ENCODE measurements at regions not wholly inside any gene's neighbourhood (a gene's known extent, or its start where the extent isn't known, plus 50 kb on each side); places are given as distances from the start of the nearest gene placed in this dataset.
A peak's percentile ranks its signal among the peaks of the same experiment; 100 is the strongest.

GRCh38 chr10:90432866-90433265, 425.0 kb downstream of the HTR7 start:
- Histone ChIP-seq H3K4me3 (ENCODE audit: low read length) (no peak overlapping the region), H3K27ac (ENCODE audit: low read length) (no peak overlapping the region), H3K9me3 (replicated peaks; ENCODE audit: control insufficient read depth, low read depth, low read length) (no peaks in the 10 kb centered on the region), H3K27me3 (ENCODE audit: control insufficient read depth, insufficient read depth, low read length) (no peaks in the 10 kb centered on the region), H3K4me1 (ENCODE audit: control insufficient read depth, insufficient read depth, low read length) (no peaks in the 10 kb centered on the region), H3K36me3 (ENCODE audit: control insufficient read depth, insufficient read depth, low read length) (no peaks in the 10 kb centered on the region)
- no peak for DNase-seq

- H3K27me3 ChIP-seq (ENCODE audit: control insufficient read depth, insufficient read depth, low read length) = no peaks in the 10 kb centered on the region
- no peaks in the 10 kb centered on the region for H3K4me1 ChIP-seq (ENCODE audit: control insufficient read depth, insufficient read depth, low read length)
- no peak for DNase-seq
- H3K27ac ChIP-seq (ENCODE audit: low read length) = no peak overlapping the region
- H3K4me3 ChIP-seq (ENCODE audit: low read length) = no peak overlapping the region
- H3K9me3 ChIP-seq (replicated peaks; ENCODE audit: control insufficient read depth, low read depth, low read length) = no peaks in the 10 kb centered on the region
- H3K36me3 ChIP-seq (ENCODE audit: control insufficient read depth, insufficient read depth, low read length) = no peaks in the 10 kb centered on the region
Observed at GRCh38 chr10:90435296-90435695, 422.5 kb downstream of the HTR7 start.

GRCh38 chr10:90437452-90437851, 420.4 kb downstream of the HTR7 start:
- Histone ChIP-seq H3K4me1 (ENCODE audit: control insufficient read depth, insufficient read depth, low read length) (no peaks in the 10 kb centered on the region), H3K9me3 (replicated peaks; ENCODE audit: control insufficient read depth, low read depth, low read length) (peaks cover 5% of the 10 kb centered on the region), H3K27me3 (ENCODE audit: control insufficient read depth, insufficient read depth, low read length) (no peaks in the 10 kb centered on the region), H3K27ac (ENCODE audit: low read length) (no peak overlapping the region), H3K4me3 (ENCODE audit: low read length) (no peak overlapping the region), H3K36me3 (ENCODE audit: control insufficient read depth, insufficient read depth, low read length) (no peaks in the 10 kb centered on the region)
- no CpG with 5 or more reads among the region's 1 CpG for WGBS (ENCODE audit: insufficient coverage)
- DNase-seq = peak; percentile 11

GRCh38 chr10:90440870-90441269, 417.0 kb downstream of the HTR7 start:
- DNase-seq = no peak
- Histone ChIP-seq H3K4me1 (ENCODE audit: control insufficient read depth, insufficient read depth, low read length) (no peaks in the 10 kb centered on the region), H3K4me3 (ENCODE audit: low read length) (no peak overlapping the region), H3K27me3 (ENCODE audit: control insufficient read depth, insufficient read depth, low read length) (no peaks in the 10 kb centered on the region), H3K36me3 (ENCODE audit: control insufficient read depth, insufficient read depth, low read length) (no peaks in the 10 kb centered on the region), H3K27ac (ENCODE audit: low read length) (no peak overlapping the region), H3K9me3 (replicated peaks; ENCODE audit: control insufficient read depth, low read depth, low read length) (peaks cover 5% of the 10 kb centered on the region)
- WGBS (ENCODE audit: insufficient coverage) = 93% methylated on average over 2 of the region's 2 CpGs

- Histone ChIP-seq H3K36me3 (ENCODE audit: control insufficient read depth, insufficient read depth, low read length) (no peaks in the 10 kb centered on the region), H3K27me3 (ENCODE audit: control insufficient read depth, insufficient read depth, low read length) (no peaks in the 10 kb centered on the region), H3K4me1 (ENCODE audit: control insufficient read depth, insufficient read depth, low read length) (no peaks in the 10 kb centered on the region), H3K27ac (ENCODE audit: low read length) (no peak overlapping the region), H3K9me3 (replicated peaks; ENCODE audit: control insufficient read depth, low read depth, low read length) (peaks cover 5% of the 10 kb centered on the region), H3K4me3 (ENCODE audit: low read length) (no peak overlapping the region)
- no peak for DNase-seq
- no CpG with 5 or more reads among the region's 3 CpGs for WGBS (ENCODE audit: insufficient coverage)
Observed at GRCh38 chr10:90443342-90443741, 414.5 kb downstream of the HTR7 start.

- no CpG with 5 or more reads among the region's 3 CpGs for WGBS (ENCODE audit: insufficient coverage)
- H3K27ac ChIP-seq (ENCODE audit: low read length) = no peak overlapping the region
- no peak overlapping the region for H3K4me3 ChIP-seq (ENCODE audit: low read length)
- H3K9me3 ChIP-seq (replicated peaks; ENCODE audit: control insufficient read depth, low read depth, low read length) = no peaks in the 10 kb centered on the region
- H3K27me3 ChIP-seq (ENCODE audit: control insufficient read depth, insufficient read depth, low read length) = no peaks in the 10 kb centered on the region
- DNase-seq = peak; percentile 16
- H3K4me1 ChIP-seq (ENCODE audit: control insufficient read depth, insufficient read depth, low read length) = no peaks in the 10 kb centered on the region
- H3K36me3 ChIP-seq (ENCODE audit: control insufficient read depth, insufficient read depth, low read length) = no peaks in the 10 kb centered on the region
Observed at GRCh38 chr10:90447831-90448230, 410.0 kb downstream of the HTR7 start.

- Histone ChIP-seq H3K4me3 (ENCODE audit: low read length) (no peak overlapping the region), H3K9me3 (replicated peaks; ENCODE audit: control insufficient read depth, low read depth, low read length) (no peaks in the 10 kb centered on the region), H3K4me1 (ENCODE audit: control insufficient read depth, insufficient read depth, low read length) (no peaks in the 10 kb centered on the region), H3K27ac (ENCODE audit: low read length) (no peak overlapping the region), H3K27me3 (ENCODE audit: control insufficient read depth, insufficient read depth, low read length) (no peaks in the 10 kb centered on the region), H3K36me3 (ENCODE audit: control insufficient read depth, insufficient read depth, low read length) (no peaks in the 10 kb centered on the region)
- DNase-seq = no peak
Observed at GRCh38 chr10:90450797-90451196, 407.0 kb downstream of the HTR7 start.

GRCh38 chr10:90451283-90451682, 406.6 kb downstream of the HTR7 start:
- DNase-seq = no peak
- H3K27ac ChIP-seq (ENCODE audit: low read length) = no peak overlapping the region
- H3K9me3 ChIP-seq (replicated peaks; ENCODE audit: control insufficient read depth, low read depth, low read length) = no peaks in the 10 kb centered on the region
- no peaks in the 10 kb centered on the region for H3K36me3 ChIP-seq (ENCODE audit: control insufficient read depth, insufficient read depth, low read length)
- H3K4me3 ChIP-seq (ENCODE audit: low read length) = no peak overlapping the region
- no peaks in the 10 kb centered on the region for H3K4me1 ChIP-seq (ENCODE audit: control insufficient read depth, insufficient read depth, low read length)
- H3K27me3 ChIP-seq (ENCODE audit: control insufficient read depth, insufficient read depth, low read length) = no peaks in the 10 kb centered on the region
- no CpG with 5 or more reads among the region's 1 CpG for WGBS (ENCODE audit: insufficient coverage)

- H3K9me3 ChIP-seq (replicated peaks; ENCODE audit: control insufficient read depth, low read depth, low read length) = no peaks in the 10 kb centered on the region
- no CpG with 5 or more reads among the region's 1 CpG for WGBS (ENCODE audit: insufficient coverage)
- H3K4me3 ChIP-seq (ENCODE audit: low read length) = no peak overlapping the region
- H3K36me3 ChIP-seq (ENCODE audit: control insufficient read depth, insufficient read depth, low read length) = no peaks in the 10 kb centered on the region
- DNase-seq = no peak
- no peaks in the 10 kb centered on the region for H3K4me1 ChIP-seq (ENCODE audit: control insufficient read depth, insufficient read depth, low read length)
- no peaks in the 10 kb centered on the region for H3K27me3 ChIP-seq (ENCODE audit: control insufficient read depth, insufficient read depth, low read length)
- no peak overlapping the region for H3K27ac ChIP-seq (ENCODE audit: low read length)
Observed at GRCh38 chr10:90458054-90458453, 399.8 kb downstream of the HTR7 start.

- no CpG with 5 or more reads among the region's 1 CpG for WGBS (ENCODE audit: insufficient coverage)
Observed at GRCh38 chr10:90458571-90458970, 399.3 kb downstream of the HTR7 start.

GRCh38 chr10:90461437-90462155, 396.2 kb downstream of the HTR7 start:
- no CpG with 5 or more reads among the region's 4 CpGs for WGBS (ENCODE audit: insufficient coverage)
- H3K4me1 ChIP-seq (ENCODE audit: control insufficient read depth, insufficient read depth, low read length) = no peaks in the 10 kb centered on the region
- H3K9me3 ChIP-seq (replicated peaks; ENCODE audit: control insufficient read depth, low read depth, low read length) = no peaks in the 10 kb centered on the region
- H3K27ac ChIP-seq (ENCODE audit: low read length) = no peak overlapping the region
- no peaks in the 10 kb centered on the region for H3K27me3 ChIP-seq (ENCODE audit: control insufficient read depth, insufficient read depth, low read length)
- H3K4me3 ChIP-seq (ENCODE audit: low read length) = no peak overlapping the region
- no peak for DNase-seq
- H3K36me3 ChIP-seq (ENCODE audit: control insufficient read depth, insufficient read depth, low read length) = no peaks in the 10 kb centered on the region

More at GRCh38 chr10:90458571-90458970, 399.3 kb downstream of the HTR7 start:
- no peak overlapping the region for H3K27ac ChIP-seq (ENCODE audit: low read length)
- no peak for DNase-seq
- no peaks in the 10 kb centered on the region for H3K4me1 ChIP-seq (ENCODE audit: control insufficient read depth, insufficient read depth, low read length)
- H3K36me3 ChIP-seq (ENCODE audit: control insufficient read depth, insufficient read depth, low read length) = no peaks in the 10 kb centered on the region
- H3K9me3 ChIP-seq (replicated peaks; ENCODE audit: control insufficient read depth, low read depth, low read length) = no peaks in the 10 kb centered on the region
- no peaks in the 10 kb centered on the region for H3K27me3 ChIP-seq (ENCODE audit: control insufficient read depth, insufficient read depth, low read length)
- no peak overlapping the region for H3K4me3 ChIP-seq (ENCODE audit: low read length)

Measured in muscle of leg (tissue), 3 donors.